RKO (cell line): ENCODE measurements at regions not wholly inside any gene's neighbourhood (a gene's known extent, or its start where the extent isn't known, plus 50 kb on each side); places are given as distances from the start of the nearest gene placed in this dataset.

Experiments used
- DNase-seq: peaks from one replicate; pipeline ENCODE4 v3.0.0-alpha.2; 2016; ENCODE audit warnings: low spot score

GRCh38 chr7:53965716-53966115 is 576.5 kb upstream of the VSTM2A start:
- DNase-seq: no peak

GRCh38 chr7:53983480-53983879 is 558.7 kb upstream of the VSTM2A start:
- DNase-seq: no peak

DNA sequence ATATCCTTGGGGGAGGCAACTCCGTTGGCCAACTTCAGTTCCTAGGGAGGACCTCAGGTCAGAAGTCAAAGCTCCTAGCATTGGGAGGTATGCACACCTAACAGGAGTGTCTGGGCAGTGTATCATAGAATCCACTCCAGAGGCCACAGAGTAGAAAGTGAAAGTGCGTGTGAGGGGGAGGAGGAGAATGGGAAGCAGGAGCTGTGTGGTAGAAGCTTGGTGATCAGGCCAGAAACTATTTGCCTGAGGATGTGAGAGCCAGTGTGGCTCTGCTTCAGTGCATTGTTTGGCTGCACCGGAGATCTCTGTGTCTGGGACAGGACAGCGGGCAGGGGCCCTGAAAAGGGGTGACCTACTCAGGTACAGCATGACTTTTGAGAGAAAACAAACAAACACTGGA is 557.4 kb upstream of the VSTM2A start:
- no peak for DNase-seq

DNA sequence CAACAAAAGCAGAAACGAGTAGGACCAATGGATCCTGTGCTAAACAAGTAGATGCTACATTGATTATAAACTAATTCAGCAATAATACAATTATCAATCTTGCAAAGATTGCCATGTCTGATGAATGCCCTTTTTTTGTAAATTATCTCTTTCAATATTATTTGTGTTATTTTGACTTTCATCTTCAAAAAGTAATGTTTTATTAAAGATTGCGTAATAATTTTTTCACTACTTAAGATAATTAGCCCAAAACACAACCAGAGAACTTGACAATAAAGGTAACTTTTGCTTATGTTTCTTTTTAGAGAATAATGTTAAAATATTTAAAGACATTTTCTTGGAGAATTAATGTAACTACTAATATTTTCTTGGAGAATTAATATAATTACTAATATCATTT is 553.8 kb upstream of the VSTM2A start:
- no peak for DNase-seq

GRCh38 chr7:53993224-53993623 is 549.0 kb upstream of the VSTM2A start:
- DNase-seq: no peak

DNA sequence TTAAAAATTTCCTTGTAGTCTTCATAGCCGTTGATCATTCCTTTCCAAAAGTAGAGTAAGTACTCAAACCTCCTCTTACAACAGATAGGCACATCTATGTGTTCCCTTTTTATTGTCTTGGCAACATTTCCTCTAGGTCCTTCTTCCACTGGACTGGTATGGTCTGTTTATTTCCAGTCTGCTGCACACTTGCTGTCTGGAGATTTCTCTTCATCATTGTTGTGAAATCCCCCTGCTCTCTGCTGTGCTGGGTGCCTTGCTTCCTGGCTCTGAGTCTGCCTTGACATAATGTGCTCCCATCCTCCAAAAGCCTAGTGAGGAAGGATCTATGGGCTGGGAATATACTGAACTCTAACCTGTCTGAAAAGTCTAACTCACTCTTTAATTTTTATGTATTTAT is 545.3 kb upstream of the VSTM2A start:
- no peak for DNase-seq

- DNase-seq: no peak
Observed at GRCh38 chr7:54014765-54015164, 527.4 kb upstream of the VSTM2A start.

DNA sequence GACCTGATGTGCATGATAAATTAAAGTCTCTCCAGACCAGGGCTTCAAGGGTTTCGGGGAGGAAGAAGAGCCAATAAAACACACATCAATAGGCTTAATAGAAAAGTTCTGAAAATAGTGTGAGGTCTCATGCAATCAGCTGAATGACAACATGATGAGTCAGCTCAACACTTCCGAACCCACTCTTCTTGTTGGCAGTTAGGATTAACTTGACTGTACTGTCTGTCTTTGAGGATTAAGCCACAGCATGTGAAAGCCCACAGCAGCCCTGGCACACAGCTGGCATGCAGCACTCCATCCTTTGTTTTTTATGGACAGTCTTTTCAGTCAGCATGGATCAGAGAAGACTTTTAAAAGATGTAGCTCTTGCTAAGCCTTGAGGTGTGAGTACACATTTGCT is 526.9 kb upstream of the VSTM2A start:
- DNase-seq: peak; percentile 73

DNA sequence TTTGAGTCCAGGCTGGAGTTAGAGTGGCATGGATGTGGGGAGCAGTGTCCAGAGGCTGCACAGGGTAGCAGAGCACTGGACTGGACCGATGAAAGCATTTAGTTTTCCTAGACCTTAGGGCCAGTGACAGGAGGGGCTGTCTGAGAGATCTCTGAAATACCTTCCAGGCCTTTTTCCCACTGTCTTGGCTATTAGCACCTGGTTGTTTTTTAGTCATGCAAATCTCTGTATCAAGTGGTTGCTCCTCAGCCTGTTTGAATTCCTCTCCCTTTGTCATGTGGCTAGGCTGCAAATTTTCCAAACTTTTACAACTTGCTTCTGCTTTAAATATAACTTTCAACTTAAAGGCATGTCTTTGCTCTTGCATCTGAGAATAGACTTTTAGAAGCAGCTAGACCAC is 504.3 kb upstream of the VSTM2A start:
- DNase-seq: no peak

GRCh38 chr7:54060643-54061042 is 481.5 kb upstream of the VSTM2A start:
- DNase-seq: no peak

DNA sequence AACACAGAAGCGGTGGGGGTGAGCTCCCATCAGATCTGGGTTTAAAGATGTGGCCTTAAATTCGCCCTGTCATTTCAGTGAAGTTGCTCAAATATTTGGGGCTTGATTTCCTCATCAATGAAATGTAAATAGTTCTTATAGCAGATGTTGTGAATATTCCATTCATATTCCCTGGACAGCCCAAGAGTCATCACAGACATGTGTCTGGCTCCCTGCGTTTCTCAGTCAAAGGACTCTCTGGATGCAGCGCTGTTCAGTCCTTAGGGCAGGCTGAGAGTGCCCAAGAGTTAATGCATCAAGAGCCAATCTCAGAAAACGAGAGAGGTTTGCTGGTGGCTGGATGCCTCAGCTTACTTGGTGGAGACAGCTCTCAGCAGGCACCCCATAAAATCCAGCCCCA is 475.5 kb upstream of the VSTM2A start:
- DNase-seq: no peak

DNA sequence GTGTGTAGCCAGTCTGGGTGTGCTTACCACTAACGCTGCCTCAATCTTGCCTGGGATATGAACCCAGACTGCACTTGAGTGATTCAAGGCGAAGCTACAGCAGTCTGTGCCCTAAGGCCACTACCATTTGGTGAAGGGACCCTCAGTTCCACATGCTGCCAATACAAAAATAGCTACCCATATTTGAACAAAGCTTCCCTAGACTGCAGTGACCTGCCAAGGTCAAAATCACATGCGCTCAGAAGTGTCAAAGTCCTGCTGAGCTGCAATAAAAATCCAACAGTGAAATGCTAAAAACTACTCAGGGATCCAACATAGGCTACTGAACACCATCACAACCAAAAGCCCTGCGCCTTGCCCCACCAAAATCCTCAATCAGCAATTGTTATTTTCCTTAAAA is 472.3 kb upstream of the VSTM2A start:
- DNase-seq: no peak

- DNase-seq: no peak
Observed at GRCh38 chr7:54072710-54073109, 469.5 kb upstream of the VSTM2A start.

DNA sequence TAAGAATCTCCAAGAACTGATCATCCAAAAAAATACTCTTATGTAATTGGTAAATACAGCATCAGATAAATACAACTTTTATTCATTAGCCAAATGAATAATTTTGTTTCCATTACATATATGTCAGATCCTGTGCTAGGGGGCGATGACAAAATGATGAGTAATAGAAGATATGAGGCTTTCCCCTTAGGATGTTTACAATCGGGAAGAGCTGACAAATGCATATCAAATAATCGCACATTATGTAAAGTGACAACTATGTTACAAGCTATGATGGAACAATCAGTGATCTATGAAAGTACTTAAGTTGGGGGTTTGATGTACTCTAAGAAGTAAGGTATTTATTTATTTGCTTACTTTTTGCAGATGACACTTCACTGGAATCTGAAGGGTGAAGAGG is 465.6 kb upstream of the VSTM2A start:
- DNase-seq: peak; percentile 14

- no peak for DNase-seq
Observed at GRCh38 chr7:54080525-54080924, 461.6 kb upstream of the VSTM2A start.

DNA sequence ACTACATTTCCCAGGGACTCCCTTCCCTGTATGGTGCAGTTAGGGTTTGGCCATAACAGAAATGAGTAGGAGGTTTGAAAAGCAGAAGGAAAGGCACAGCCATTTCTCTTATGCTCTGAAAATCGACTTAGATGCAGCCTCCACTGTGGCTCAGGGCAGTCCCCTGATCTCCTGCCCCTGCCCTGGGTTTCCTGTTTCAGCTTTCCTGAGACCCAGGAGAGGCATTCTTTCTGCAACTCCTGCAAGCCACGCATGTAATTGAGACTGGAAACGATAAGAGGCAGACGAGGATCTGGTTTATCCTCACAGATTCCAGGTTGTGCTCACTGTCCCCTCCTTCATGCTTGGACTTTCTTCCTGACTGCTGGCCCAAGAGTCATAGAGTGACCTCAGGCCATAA is 461.2 kb upstream of the VSTM2A start:
- DNase-seq: no peak

- no peak for DNase-seq
Observed at GRCh38 chr7:54084340-54084739, 457.8 kb upstream of the VSTM2A start.

DNA sequence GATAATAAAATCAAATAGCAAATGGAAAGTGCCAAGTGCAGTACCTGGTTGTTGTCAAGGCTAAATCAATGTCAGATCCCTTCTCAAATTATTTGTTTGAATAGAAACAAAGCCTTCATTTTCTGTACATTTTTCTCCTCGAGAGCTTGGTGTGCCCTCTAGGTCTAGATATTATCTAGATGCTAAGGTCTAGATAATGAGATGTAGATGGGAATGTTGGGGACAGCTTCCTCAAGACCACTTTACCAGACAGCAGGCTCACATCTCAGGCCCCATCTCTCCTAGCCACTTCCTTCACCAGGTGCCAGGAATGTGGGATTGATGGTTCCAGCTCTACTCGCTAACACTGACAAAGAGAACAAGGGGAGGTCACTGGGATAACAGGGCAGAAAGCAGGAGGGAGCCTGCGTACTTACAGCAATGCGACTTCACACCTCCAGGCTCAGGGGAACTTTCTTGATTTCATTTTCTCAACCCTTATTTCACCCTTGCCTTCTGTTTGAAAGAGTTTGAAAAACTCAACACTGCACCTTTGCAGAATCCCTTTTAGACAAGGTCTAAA is 451.4 kb upstream of the VSTM2A start:
- no peak for DNase-seq

DNA sequence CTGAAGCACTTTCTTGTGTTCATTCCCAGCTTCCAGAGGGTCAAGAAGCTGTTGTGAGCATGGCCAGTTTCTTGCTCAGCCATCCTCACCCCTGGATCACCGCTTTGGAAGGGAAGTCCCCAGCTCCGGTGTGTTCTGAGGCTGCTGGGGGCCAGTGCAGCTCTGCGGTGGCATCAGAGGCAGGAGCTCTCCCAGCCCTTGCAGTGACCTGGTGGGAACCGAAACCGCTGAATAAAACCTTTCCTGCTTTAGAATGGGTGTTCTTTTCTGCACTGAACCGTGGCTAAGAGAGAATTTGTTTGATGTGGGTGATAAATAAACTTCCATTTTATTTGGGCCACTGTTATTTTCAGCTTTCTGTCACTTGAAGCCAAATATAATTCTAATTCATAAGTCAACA is 450.9 kb upstream of the VSTM2A start:
- DNase-seq: no peak

- no peak for DNase-seq
Observed at GRCh38 chr7:54097886-54098285, 444.3 kb upstream of the VSTM2A start.

GRCh38 chr7:54109501-54109900 is 432.7 kb upstream of the VSTM2A start:
- DNase-seq: peak; percentile 12

GRCh38 chr7:54111814-54112511 is 430.2 kb upstream of the VSTM2A start:
- no peak for DNase-seq

DNA sequence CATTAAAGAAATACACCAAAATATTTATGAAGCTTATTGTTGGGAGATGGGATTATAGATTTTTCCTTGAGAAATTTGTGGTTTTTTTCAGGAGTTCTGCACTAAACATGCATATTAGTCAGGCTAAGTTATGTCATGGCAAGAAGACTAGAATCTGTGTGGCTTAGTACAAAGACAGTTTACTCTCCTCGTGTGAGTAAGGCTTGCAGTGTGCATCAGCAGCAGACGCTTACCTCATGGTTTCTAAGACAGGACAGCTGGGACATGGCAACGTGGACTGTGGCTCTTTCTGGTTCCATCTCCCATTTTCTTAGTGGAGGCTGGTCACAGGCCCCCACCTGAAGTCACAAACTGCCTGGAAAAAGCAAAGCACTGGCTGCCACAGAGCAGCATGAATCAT is 429.6 kb upstream of the VSTM2A start:
- peak; percentile 3 for DNase-seq

DNA sequence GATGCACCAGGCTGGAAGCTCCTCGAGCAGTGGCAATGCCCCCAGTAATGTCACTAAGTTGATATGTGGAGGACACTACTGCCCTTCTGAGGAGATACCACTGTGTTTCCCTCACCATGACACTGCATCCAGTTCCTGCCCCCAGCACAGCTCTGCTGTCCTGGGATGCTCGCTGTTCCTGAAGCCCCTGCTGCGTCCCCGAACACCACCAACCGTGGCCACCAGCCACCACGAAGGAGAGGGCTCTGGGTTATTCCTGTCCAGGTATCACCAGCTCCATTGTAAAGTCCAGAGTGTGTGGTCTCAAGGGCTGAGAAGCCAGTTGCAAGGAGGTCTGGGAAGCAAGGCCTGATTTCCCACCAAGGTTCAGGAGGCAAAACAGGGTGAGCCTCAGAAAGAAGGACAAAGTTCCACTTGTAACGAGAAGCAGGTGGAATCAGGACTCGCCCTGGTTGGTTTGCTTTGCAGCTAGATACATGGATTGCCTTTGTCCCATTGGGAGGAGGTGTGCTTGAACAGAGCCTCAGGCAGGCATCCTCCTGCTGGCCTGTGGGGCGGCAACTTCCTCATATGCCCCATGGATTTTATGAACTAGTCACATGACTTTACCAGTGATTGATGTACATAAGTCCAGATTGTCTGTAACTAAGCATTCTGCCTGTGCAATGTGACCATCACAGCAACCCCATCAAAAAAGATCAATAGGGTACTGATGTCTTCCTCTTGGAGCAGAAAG is 427.0 kb upstream of the VSTM2A start:
- DNase-seq: no peak
